HL-60 (cell line): ENCODE measurements at regions not wholly inside any gene's neighbourhood (a gene's known extent, or its start where the extent isn't known, plus 50 kb on each side); places are given as distances from the start of the nearest gene placed in this dataset.

Experiments used
- DNase-seq, 2 experiments: peaks; one replicate each; pipeline ENCODE4 v3.0.0-alpha.2; 2010 to 2020; ENCODE audit warnings: low read depth in 1 of 2, low spot score in 1 of 2
- H3K27ac ChIP-seq: fragments of 250-450 bp; sonication (Bioruptor Pico); replicated peaks from 2 replicates; pipeline ENCODE4 v1.5.1; 2020; ENCODE audit warnings: mild to moderate bottlenecking, moderate library complexity
- H3K27me3 ChIP-seq: fragments of 250-450 bp; sonication (Bioruptor Pico); 2 replicates; pipeline ENCODE4 v1.5.1; 2021; ENCODE audit warnings: mild to moderate bottlenecking, moderate library complexity; ENCODE audit not compliant: insufficient read depth, poor library complexity, severe bottlenecking
- H3K4me3 ChIP-seq: replicated peaks from 2 replicates; pipeline ENCODE4 v1.5.1; 2011; ENCODE audit warnings: mild to moderate bottlenecking, control low read depth, low read length; ENCODE audit not compliant: insufficient read depth
- GABPA ChIP-seq: IDR thresholded peaks from 2 replicates; pipeline ENCODE4 v1.6.1; 2012; ENCODE audit warnings: low read depth
- POLR2AphosphoS5 ChIP-seq: IDR thresholded peaks from 2 replicates; pipeline ENCODE4 v1.6.1; 2012; ENCODE audit warnings: low read depth
- SPI1 ChIP-seq: IDR thresholded peaks from 2 replicates; pipeline ENCODE4 v1.6.1; 2012; ENCODE audit warnings: low read depth, mild to moderate bottlenecking, borderline replicate concordance
- TF ChIP-seq, protein P1 (sequence below): IDR thresholded peaks from one replicate; pipeline ENCODE4 v1.5.1; 2011; ENCODE audit warnings: low read length, control low read depth, inconsistent platforms; ENCODE audit not compliant: insufficient read depth
- TF ChIP-seq, protein P2 (sequence below): IDR thresholded peaks from 2 replicates; pipeline ENCODE4 v1.6.1; 2012; ENCODE audit warnings: low read depth; ENCODE audit not compliant: insufficient replicate concordance

GRCh38 chr7:52283335-52283734 is 752.1 kb upstream of the POM121L12 start:
- no peak for DNase-seq
- TF ChIP-seq, protein P1, sequence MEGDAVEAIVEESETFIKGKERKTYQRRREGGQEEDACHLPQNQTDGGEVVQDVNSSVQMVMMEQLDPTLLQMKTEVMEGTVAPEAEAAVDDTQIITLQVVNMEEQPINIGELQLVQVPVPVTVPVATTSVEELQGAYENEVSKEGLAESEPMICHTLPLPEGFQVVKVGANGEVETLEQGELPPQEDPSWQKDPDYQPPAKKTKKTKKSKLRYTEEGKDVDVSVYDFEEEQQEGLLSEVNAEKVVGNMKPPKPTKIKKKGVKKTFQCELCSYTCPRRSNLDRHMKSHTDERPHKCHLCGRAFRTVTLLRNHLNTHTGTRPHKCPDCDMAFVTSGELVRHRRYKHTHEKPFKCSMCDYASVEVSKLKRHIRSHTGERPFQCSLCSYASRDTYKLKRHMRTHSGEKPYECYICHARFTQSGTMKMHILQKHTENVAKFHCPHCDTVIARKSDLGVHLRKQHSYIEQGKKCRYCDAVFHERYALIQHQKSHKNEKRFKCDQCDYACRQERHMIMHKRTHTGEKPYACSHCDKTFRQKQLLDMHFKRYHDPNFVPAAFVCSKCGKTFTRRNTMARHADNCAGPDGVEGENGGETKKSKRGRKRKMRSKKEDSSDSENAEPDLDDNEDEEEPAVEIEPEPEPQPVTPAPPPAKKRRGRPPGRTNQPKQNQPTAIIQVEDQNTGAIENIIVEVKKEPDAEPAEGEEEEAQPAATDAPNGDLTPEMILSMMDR = no peak
- TF ChIP-seq SPI1 (no peak), POLR2AphosphoS5 (no peak), GABPA (no peak)
- TF ChIP-seq, protein P2, sequence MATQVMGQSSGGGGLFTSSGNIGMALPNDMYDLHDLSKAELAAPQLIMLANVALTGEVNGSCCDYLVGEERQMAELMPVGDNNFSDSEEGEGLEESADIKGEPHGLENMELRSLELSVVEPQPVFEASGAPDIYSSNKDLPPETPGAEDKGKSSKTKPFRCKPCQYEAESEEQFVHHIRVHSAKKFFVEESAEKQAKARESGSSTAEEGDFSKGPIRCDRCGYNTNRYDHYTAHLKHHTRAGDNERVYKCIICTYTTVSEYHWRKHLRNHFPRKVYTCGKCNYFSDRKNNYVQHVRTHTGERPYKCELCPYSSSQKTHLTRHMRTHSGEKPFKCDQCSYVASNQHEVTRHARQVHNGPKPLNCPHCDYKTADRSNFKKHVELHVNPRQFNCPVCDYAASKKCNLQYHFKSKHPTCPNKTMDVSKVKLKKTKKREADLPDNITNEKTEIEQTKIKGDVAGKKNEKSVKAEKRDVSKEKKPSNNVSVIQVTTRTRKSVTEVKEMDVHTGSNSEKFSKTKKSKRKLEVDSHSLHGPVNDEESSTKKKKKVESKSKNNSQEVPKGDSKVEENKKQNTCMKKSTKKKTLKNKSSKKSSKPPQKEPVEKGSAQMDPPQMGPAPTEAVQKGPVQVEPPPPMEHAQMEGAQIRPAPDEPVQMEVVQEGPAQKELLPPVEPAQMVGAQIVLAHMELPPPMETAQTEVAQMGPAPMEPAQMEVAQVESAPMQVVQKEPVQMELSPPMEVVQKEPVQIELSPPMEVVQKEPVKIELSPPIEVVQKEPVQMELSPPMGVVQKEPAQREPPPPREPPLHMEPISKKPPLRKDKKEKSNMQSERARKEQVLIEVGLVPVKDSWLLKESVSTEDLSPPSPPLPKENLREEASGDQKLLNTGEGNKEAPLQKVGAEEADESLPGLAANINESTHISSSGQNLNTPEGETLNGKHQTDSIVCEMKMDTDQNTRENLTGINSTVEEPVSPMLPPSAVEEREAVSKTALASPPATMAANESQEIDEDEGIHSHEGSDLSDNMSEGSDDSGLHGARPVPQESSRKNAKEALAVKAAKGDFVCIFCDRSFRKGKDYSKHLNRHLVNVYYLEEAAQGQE = no peak
- no peak overlapping the region for H3K27ac ChIP-seq

DNA sequence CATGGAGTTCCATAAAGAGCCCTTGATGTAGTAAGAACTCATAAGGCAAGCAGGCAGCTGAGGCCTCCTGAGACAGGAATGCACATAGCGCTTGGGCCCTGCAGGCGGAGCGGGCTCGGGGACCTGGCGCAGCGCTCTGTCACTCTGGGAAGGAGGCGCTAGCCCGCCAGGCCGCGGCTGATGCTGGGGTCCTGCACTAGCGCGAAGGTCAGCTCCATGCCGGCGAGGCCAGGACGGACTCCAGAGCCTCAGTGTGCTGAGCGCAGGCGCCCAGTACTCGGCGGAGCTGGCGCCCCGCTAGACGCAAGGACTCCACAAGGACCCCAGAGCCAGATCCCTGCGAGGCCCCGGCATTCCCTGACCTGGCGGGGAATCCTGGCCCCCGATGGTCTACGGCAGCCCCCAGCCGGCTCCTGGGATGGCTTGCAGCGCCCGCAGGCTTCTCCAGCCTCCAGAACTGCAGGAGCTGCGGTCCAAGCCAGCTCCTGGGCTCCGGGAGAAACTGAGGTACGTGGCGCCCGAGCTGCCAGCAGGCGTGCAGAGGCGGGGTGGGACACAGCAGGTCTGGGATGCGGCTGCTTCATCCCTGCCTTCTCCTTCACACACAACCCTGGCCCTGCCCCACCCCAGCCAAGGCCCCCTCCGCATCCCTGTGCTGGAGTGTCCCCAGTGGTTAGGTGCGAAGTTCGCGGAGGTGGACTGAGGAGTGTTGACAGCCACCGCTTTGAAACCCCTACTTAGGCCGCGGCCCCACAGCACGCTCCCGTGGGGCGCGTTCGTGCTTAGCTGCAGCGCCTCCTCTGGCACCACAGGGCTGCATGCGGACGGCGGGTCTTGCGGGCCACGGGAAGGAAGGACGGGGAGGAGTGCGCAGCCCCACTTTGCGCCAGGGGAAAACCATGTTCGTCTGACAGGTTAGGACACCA is 761.5 kb upstream of the POM121L12 start:
- Histone ChIP-seq H3K27ac (no peak overlapping the region), H3K27me3 (no peaks in the 10 kb centered on the region), H3K4me3 (no peak overlapping the region)
- DNase-seq = no peak
- TF ChIP-seq POLR2AphosphoS5 (no peak), GABPA (no peak), SPI1 (no peak)
- TF ChIP-seq, protein P2 = no peak

More at GRCh38 chr7:52283335-52283734, 752.1 kb upstream of the POM121L12 start:
- no peak overlapping the region for H3K4me3 ChIP-seq
- H3K27me3 ChIP-seq = no peaks in the 10 kb centered on the region

DNA sequence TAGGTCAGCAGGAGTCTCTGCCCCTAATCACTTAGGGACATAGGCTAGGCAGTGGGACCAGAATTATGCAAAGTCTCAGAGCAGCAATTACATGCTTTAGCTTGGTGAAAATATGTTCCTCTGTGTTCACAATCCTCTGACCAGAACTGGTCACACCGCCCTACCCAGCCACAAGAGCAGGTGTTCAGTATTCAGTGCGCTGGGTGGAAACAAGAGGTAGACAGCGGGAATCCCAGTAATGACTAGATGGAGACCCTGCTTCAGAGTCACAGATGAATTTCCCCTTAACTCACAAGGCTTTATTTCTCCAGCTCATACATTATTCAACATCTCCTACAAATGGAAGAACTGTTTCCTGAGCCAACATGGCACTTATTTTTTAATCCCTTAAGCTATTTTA is 763.7 kb upstream of the POM121L12 start:
- no peak for TF ChIP-seq SPI1
- TF ChIP-seq, protein P1 = no peak
- no peak for TF ChIP-seq POLR2AphosphoS5
- no peak for TF ChIP-seq GABPA
- TF ChIP-seq, protein P2 = no peak
- DNase-seq = no peak

More for the DNA sequence above, 763.7 kb upstream of the POM121L12 start:
- H3K4me3 ChIP-seq = no peak overlapping the region
- no peak overlapping the region for H3K27ac ChIP-seq
- no peaks in the 10 kb centered on the region for H3K27me3 ChIP-seq
